Kasumi-1 (cell line): ENCODE measurements at regions not wholly inside any gene's neighbourhood (a gene's known extent, or its start where the extent isn't known, plus 50 kb on each side); places are given as distances from the start of the nearest gene placed in this dataset.
"Not testable (repeated sequence)": the region's sequence is repeated elsewhere in the genome, so short reads cannot be mapped to it uniquely, and the experiment has no call there.

Experiments
- DNase-seq, 2 experiments: peaks; one replicate each; lab custom pipeline; 2025; lab: John Stamatoyannopoulos, UW

DNA sequence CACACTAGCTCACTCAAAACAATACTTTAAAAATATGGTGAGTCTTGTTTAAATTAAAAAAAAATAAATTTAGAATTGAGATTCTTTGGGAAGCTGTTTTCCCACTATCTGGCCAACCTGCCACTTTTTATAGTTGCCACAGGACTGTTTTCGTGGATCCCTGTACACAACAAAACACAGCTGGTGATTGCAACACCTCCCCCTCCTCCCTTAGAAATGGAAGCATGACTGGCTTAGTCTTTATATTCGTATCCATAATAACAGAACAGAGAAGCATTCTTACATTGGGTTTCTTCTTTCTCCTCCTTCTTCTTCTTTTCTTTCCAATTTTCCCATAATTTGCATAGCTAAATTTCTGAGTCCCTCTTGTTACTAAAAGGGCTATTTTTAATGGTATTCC lies 79.5 kb upstream of the GJB6 start:
- no peak for DNase-seq

DNA sequence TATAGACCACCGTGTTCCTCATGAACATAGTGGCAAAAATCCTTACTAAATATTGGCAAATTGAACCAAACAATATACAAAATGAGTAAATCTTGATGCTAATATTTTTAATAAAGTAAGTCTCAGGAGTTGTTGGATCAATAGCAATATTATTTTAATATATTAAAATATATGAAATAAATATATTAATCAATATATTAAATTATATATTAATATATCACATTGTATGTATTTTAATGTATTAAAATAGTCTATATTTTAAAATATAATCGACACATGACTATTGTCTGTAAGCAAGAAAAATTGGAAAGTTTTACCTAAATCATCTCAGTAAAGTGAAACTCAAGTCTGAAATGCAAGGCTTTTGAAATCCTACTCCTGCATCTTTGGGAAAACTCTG lies 78.9 kb upstream of the GJB6 start:
- DNase-seq = no peak

DNA sequence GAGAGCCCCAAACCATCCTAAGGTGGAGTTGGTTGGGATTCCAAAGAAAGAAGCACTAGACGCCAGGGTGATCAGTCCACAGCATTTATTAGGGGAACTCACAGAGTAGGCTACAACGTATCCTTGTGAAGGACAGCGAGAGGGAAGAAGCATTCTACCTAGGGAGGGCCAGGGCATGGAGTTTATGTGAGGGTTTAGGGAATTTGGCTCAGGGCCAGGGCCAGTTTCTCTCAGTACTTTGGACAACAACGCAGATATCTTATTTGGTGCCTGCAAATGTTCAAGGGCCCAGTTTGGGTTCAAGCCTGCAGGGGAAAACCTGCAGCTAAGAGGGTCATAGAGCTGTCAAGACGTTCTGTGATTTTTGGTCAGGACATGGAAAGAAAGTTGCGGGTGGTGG lies 73.9 kb upstream of the GJB6 start:
- no peak for DNase-seq

DNA sequence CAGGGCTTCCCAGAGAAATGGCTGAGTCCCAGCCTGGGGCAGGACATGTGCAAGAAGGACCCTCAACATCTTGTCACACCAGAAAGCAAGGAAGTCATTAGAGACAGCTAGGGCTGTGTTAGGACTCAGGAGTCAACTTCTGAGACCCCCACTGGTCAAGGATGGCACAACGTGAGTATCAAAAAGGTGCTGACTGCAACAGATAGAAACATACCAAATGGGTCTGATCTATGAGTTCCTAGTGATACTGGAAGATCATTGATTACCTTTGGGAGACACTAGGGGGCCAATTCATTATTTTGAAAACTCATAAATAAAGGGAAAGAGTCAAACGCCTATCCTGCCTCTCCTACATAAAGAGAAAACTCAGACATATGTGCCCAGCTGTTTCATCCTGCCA lies 73.5 kb upstream of the GJB6 start:
- no peak for DNase-seq

DNA sequence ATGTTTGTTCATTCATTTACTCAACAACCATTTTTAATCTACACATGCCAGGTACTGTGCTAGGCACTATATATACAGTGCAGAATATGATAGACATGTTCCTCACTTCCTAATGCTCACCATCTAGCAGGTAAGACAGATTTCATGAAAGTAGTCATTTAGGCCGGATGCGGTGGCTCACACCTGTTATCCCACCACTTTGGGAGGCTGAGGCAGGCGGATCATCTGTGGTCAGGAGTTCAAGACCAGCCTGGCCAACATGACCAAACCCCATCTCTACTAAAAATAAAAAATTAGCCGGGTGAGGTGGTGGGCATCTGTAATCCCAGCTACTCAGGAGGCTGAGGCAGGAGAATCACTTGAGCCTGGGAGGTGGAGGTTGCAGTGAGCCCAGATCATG lies 71.9 kb upstream of the GJB6 start:
- not testable (repeated sequence) for DNase-seq

DNA sequence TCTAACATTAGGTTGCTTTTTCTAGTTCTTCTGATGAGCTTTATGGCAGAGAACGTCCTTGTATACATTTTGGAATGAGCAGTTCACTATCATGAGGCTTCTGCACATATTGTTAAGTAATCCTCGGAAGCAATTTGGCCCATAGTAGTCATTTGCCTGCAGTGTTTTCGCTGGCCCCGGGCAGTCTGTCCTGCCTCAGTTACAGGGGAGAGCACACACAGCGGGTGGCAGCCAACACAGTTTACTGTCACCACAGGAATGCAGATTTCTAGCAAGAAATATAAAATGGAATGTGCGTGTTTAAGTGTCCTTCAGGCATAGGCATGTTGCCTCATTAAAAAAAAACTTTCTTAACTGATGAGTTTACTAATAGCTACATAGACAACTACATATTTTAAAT lies 71.5 kb upstream of the GJB6 start:
- no peak for DNase-seq

DNA sequence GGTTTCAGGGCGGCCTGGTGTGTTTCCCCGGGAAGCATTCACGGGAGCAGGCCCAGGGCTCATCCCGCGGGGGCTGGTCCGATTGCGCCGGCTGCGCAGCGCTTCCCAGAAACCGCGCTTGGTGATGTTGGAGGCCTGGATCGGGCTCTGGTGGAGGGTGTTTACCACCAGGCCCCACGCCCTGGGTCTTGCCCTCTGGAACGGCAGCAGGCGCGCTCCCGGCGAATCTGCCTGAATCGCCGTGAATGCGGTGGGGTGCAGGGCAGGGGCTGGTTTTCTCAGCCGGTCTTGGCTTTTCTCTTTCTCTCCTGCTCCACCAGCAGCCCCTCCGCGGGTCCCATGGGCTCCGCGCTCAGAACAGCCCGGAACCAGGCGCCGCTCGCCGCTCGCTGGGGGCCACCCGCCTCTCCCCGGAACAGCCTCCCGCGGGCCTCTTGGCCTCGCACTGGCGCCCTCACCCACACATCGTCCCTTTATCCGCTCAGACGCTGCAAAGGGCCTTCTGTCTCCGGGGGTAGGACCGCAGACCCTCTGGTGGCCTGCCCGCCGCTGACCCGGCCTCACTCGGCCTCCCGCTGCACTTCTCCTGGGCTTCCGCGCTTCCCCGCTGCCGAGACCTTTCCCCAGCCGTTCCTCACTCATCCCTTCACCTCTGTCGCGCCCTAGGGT lies 69.4 kb upstream of the GJB6 start:
- no peak for DNase-seq

DNA sequence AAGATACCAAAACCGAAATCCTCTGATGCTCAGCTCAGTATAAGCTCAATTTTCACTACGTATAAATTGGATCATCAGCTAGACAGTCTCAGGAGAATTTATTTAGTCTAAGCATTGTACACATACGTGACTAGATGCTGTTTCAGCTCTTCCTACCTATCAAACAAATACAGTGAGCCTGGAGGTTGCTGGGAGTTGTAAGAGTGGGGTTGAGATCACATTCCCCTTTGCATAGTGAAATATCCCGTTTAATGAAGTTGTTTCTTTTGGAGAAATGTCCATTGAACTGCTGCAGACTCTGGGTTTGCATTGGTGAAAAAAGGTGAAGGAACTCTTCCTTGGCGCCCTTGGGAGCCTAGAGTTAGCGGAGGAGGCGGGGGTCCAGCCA lies 68.9 kb upstream of the GJB6 start:
- DNase-seq = no peak

DNA sequence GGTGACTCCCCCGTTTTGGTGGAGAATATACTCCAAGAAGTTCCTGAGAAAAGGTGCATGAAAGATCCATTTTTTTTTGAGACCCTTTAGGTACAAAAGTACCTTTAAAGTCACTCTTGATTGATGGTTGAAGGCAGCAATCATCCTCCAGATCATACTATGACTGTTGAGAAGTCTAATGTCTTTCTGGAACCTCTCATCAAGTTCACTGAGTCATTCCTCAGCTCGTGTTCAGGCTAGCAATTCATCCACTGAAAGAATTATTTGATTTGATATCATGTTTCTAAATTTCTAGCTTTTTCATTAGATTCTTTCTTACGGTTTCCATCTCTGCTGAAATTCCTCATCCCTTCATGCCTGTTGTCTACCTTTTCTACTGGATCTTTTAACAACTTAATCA lies 65.1 kb upstream of the GJB6 start:
- DNase-seq = no peak

DNA sequence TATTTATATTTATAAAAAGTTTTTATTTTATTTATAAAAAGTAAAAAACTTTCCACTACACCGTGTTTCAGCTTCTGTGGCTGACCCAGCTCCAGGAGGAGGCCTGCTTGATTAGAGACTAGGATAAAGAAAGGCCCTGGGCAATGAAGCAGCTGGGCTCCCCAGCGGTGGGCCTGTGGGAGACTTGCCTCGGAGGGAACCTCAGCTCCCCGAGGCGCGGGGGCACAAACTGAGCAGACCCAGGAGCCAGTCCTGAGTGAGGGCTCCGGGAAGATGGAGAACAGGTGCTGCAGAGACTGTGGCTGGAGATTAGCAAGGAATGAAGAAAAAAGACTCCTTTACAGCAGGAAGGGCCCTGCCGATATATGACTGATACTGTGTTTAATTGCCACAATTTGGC lies 63.8 kb upstream of the GJB6 start:
- no peak for DNase-seq

DNA sequence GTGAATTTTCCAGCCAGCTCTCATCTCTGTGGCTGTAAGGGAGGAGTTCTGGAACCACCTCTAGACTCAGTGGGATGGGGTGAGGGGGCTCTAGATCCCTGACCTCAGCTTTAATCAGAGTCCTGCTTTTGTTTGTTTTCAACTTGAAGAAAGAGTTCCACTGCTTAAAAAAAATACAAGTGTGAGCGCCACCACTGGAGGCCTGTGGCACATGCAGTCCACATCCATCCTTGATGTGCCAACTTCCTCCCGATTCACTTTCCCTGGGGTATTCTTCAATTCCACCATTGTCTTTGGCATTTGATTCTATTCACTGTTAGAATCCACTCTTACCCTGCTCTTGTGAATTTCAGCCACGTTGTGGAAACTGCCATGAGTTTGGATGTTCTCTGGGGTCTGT lies 62.4 kb upstream of the GJB6 start:
- no peak for DNase-seq

DNA sequence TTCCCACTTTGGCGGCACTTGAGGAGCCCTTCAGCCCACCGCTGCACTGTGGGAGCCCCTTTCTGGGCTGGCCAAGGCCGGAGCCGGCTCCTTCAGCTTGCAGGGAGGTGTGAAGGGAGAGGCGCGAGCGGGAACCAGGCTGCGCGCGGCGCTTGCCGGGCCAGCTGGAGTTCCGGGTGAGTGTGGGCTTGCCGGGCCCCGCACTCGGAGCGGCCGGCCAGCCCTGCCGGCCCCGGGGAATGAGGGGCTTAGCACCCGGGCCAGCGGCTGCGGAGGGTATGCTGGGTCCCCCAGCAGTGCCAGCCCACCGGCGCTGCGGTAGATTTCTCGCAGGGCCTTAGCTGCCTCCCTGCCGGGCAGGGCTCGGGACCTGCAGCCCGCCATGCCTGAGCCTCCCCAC lies 60.2 kb upstream of the GJB6 start:
- DNase-seq = not testable (repeated sequence)

DNA sequence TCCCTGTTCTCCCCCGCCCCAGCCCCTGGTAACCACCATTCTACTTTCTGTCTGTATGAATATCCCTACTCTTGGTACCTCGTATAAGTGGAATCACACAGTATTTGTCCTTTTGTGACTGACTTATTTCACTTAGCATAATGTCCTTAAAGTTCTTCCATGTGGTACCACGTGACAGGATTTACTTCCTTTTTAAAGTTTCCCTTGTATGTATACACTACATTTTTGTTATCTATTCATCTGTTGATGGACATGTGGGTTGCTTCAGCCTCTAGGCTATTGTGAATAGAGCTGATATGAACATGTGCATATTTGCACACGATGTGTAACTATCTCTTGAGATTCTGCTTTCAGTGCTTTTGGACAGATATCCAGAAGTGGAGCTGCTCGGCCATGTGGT lies 59.6 kb upstream of the GJB6 start:
- DNase-seq = no peak

DNA sequence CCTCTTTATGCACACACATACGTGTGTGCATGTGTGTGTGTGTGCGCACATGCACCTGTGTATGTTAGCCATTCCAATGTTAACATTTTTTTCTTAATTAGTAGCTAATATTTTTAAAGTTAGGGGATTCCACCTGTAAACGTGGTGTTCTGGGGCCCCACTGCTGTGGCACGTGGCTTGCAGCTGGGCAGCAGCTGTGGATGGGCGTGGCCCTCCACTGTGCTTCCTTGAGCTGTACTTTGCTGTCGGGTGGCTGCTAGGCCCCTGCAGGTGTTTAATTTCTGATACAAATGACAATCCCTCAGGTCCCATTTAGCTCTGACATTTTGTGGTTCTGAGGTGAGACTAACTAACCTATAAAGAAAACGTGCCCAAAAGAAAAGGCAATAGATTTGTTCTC lies 58.9 kb upstream of the GJB6 start:
- no peak for DNase-seq

DNA sequence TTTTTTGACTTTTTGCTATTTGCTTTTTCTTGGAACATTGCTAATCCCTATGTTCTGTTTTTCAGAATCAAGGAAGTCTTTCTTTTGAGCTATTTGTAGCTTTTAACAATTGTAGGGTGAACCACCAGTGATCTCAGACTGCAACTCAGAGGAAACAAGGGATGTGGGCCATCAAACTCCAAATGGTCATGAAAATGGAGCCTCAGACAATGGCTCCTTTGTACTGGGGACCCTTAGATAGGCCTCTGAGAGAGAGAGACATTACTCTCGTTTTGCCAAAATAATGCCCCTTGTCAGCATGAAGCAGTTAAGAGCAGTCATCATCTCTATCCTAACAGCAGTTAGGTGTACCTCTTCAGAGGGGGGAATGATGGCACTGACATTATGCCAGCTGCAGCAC lies 56.4 kb upstream of the GJB6 start:
- DNase-seq = no peak

DNA sequence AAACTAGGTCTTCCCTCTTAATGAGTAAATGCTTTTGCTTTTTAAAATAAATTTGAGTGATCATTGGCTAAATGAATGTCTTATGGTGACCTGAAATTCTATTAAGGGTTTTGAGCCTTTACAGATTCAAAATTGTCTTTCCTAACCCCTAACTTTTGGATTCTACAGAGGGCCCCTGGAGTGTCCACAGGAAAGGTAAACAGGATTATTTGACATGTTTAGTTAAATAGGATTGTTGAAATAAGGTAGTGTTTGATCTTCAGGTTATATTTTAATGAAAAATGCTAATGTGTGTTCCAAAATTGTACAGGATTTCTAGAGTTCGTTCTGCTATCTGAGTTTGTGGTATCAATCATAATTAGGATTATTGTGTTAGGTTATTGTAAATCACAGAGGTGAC lies 55.9 kb upstream of the GJB6 start:
- DNase-seq = no peak

DNA sequence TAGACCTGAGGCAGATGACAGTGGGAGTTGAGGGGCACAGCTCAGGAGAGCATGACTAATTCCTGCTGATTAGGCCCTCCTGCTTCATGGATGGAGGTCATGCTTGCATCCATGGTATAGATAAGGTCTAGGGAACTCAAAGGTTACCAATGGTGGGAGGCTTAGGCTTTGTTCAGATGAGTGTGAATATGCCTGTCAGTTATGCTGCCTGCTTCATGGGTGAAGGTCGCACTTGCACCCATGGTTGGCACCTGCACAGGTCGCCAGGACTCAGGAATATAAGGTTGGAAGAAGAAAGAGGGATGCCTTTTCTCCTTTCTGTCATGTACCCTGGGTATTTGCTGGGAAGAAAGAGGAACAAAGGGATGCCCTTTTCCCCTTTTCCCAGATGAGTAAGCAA lies 53.4 kb upstream of the GJB6 start:
- DNase-seq = no peak
